ENCODE measurements at regions not wholly inside any gene's neighbourhood (a gene's known extent, or its start where the extent isn't known, plus 50 kb on each side); places are given as distances from the start of the nearest gene placed in this dataset.

- TF ChIP-seq ZNF629 (tag by site-specific recombination; IDR thresholded peaks at IDR 0.05): no peak
- no peak for TF ChIP-seq ZIC2 (tag by site-specific recombination; IDR thresholded peaks at IDR 0.05)
- no peak for TF ChIP-seq CTCF (tag by site-specific recombination; IDR thresholded peaks at IDR 0.05)
- TF ChIP-seq WT1 (tag by site-specific recombination; IDR thresholded peaks at IDR 0.05): no peak
- no peak for TF ChIP-seq ZNF513 (tag by site-specific recombination; IDR thresholded peaks at IDR 0.05)
- no peak for TF ChIP-seq ZFP3 (tag by site-specific recombination; IDR thresholded peaks at IDR 0.05; ENCODE audit: low read depth)
- no peak for TF ChIP-seq PBX3 (CRISPR knock-in tag; IDR thresholded peaks at IDR 0.05)
- TF ChIP-seq GLIS2 (tag by site-specific recombination; IDR thresholded peaks at IDR 0.05): no peak
- no peak for TF ChIP-seq KLF9 (tag by site-specific recombination; IDR thresholded peaks at IDR 0.05; ENCODE audit: low read depth)
- no peak for TF ChIP-seq TSHZ1 (tag by site-specific recombination; IDR thresholded peaks at IDR 0.05; ENCODE audit: borderline replicate concordance)
- no peak for TF ChIP-seq ZNF660 (tag by site-specific recombination; IDR thresholded peaks at IDR 0.05)
- no peak for TF ChIP-seq ATF2 (tag by site-specific recombination; IDR thresholded peaks at IDR 0.05; ENCODE audit: low read depth)
- no peak for TF ChIP-seq ZNF23 (tag by site-specific recombination; IDR thresholded peaks at IDR 0.05; ENCODE audit: borderline replicate concordance)
- TF ChIP-seq PRDM10 (tag by site-specific recombination; IDR thresholded peaks at IDR 0.05): no peak
These were observed 145.1 kb upstream of the NRSN1 start for GRCh38 chr6:23980965-23981364.
